ENCODE measurements at regions not wholly inside any gene's neighbourhood (a gene's known extent, or its start where the extent isn't known, plus 50 kb on each side); places are given as distances from the start of the nearest gene placed in this dataset.
"Not testable (repeated sequence)": the region's sequence is repeated elsewhere in the genome, so short reads cannot be mapped to it uniquely, and the experiment has no call there.

DNA sequence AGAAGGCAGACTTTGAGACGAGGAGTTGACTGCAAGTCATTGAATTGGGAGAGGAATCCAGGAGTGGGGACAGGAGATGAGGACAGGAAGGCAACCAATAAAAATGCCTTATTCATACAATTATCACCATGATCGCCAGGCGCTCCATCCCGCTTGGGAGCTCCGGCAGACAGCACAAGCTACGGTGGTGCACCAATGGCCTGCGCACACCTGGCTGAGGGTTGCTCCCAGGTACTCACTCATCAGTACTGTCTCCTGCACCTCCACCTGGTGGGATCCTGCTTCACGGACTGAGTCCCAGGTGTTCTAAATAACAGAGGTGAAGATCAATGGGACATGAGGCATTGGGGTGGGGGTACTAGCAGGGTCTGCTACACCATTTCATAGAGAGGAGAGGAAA is 160.0 kb upstream of the TNRC6C start:
- DNase-seq (ENCODE audit: low read depth in 2 of 3, low spot score in 1 of 3): no peak

DNA sequence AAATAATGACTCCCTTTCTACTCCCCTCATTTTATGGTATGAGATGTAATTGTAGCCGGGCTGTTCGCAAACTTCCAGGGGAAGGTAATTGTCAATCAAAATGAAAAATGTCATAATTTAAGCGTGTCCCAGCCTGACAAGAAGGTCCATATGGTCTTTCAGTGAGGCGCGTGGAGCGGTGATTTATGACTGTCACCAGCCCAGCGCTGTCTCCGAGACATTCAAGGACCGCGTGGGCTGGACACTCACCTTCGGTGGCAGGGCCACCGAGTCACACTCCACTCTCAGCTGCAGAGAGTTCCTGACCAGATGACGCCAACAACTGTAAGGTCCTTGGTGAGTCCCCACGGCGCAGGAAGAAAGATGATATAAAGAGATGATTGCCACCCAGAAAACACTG is 157.7 kb upstream of the TNRC6C start:
- no peak for DNase-seq (ENCODE audit: low read depth in 2 of 3, low spot score in 1 of 3)

DNA sequence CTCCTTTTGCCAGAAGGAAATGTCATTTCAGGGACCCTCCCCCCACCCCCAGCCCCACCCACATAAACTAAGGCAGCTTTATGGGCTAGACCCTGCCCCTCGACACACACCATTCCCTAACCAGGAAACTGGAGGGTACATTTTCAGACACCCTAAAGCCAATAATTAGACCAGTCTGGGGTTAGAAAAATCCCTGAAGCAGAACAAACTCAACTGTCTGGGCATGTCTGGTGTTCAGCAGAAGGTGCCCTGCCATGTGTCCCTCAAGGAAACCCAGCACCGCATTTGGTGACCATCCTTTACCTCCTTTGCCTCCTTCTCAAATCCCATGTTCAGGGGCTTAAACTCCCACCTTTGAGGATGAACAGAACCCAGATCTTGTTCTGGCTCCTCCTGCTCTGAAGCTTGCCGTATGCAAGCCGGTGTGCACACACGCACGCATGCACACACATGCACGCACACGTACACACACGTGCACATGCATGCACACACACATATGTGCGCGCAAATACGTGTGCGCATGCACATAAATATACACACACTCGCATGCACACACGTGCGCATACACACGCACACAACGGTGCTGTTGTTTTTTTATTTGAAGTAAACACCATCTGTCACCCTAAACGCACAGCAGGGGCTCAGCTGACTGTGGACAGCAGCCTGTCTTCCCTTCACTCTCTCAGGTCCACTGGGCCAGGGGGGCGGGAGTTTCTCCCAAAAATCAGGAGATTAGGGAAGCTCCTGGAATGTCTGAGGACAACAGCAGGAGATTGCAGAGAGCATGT is 156.8 kb upstream of the TNRC6C start:
- no peak for DNase-seq (ENCODE audit: low read depth in 2 of 3, low spot score in 1 of 3)

DNA sequence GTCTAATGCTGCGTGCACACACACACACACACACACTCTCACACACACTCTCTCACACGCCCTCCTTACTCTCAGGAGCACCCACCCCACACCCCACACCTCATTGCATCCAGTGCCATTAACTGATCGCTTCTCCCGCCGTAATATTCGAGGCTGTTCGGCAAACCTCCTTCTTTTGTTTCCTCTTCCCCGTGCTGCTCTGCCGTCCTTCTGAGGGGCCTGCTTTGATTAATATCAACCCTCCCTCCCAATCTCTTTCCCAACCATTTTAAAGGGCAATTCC is 156.2 kb upstream of the TNRC6C start:
- no peak for DNase-seq (ENCODE audit: low read depth in 2 of 3, low spot score in 1 of 3)

DNA sequence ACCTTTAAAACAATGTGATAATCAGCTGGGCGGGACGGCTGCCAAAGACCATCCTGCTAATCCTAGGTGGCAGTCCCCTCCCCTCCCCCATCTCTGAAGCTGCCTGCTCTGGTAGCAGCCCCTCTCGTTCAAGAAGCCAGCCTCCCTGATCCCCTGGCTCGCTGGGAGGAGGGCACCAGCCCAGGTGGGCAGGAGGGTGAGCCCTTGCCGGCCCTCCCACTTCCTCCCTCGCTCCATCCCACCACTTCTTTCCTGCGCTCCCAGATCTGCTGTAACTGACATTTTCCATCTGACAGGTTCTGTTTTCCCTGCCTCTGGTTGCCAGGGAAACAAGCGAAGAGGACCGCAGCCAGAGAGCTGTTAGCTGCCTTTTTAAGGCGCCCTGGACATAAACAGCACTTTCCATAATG is 155.7 kb upstream of the TNRC6C start:
- no peak for DNase-seq (ENCODE audit: low read depth in 2 of 3, low spot score in 1 of 3)

DNA sequence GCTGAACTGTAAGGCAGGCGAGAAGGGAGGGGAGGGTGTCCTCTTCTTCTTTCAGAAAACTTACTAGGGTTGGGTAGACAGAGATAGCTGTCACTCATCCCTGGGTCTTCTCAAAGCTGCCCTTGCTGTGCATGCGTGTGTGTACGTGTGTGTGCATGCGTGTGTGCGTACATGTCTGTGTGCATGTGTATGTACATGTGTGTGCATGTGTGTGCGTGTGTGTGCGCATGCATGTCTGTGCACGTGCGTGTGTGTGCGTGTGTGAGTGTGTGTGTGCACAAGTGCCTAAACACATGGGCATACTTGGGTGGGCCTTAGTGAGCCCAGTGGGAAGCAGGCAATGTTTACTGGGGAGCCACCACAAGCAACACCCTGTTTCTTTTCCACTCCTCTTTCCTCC is 154.8 kb upstream of the TNRC6C start:
- no peak for DNase-seq (ENCODE audit: low read depth in 2 of 3, low spot score in 1 of 3)

DNA sequence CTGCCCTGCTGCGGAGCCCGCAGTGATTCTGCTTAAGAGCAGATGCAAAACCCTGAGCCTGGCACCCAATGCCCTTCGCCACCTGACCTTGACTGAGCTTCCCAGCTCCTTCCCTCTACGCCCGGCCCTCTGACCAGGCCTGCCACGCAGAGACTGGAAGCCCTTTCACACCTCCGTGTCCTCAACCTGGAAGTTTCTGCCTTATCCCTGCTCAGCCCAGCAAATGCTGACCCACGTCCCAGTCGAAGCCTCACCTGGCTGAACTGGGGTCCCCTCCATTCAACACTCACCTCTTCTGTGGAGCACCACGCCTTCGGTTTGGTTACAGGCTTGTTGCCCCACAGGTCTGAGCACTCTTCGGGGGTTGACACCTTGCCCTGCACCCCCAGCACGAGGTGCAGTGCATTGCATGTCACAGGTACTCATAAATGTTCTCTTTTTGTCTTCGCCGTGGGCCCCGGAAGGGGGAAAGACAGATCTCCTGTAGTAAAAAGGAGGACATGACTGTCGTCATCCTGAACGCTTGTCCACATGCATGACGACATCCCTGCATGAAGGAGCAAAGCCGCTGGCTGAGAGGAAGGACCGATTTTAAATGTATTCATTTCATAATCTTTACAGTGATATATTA is 153.6 kb upstream of the TNRC6C start:
- no peak for DNase-seq (ENCODE audit: low read depth in 2 of 3, low spot score in 1 of 3)

DNA sequence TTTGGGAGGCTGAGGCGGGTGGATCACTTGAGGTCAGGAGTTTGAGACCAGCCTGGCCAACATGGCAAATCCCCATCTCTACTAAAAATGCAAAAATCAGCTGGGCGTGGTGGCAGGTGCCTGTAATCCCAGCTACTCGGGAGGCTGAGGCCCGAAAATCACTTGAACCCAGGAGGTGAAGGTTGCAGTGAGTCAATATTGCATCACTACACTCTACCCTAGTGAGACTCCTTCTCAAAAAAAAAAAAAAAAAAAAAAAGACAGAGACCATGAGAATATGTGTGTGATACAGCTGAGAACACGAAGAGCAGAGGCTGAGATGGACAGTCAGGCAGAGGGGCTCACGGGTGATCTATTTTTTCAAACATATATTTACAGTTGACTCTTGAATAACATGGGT is 152.5 kb upstream of the TNRC6C start:
- DNase-seq (ENCODE audit: low read depth in 2 of 3, low spot score in 1 of 3): not testable (repeated sequence)

DNA sequence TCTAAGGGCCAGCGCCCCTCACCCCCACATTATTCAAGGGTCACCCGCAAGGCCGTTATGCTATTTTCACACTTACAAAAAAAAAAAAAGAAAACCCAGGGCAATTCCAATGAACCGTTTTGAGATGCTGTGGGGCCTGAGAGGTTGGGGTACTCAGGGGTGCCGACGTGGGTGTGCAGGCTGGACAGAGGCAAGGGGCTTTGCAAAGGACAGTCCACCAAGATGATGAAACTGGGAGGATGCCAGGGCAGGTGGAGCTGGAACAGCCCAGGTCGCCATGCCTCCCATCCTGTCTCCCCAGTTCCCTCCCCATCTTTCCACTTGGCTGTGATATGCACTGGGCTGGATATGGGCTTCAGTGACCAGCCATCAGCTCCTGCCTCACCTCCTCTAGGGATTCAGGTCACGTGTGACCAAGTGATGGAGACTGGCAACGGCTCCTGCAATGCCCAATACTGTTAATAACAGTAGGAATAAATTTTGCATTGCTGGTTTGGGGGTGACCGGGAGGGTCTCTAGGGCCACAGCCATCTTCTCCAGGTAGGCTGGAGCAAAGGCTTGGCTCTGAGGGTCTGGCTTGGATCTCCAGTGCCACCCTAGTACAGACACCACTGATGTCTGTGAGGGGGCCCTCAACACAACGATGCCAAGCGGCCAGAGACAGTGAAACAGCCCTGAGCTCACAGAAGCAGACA is 151.3 kb upstream of the TNRC6C start:
- DNase-seq (ENCODE audit: low read depth in 2 of 3, low spot score in 1 of 3): no peak

DNA sequence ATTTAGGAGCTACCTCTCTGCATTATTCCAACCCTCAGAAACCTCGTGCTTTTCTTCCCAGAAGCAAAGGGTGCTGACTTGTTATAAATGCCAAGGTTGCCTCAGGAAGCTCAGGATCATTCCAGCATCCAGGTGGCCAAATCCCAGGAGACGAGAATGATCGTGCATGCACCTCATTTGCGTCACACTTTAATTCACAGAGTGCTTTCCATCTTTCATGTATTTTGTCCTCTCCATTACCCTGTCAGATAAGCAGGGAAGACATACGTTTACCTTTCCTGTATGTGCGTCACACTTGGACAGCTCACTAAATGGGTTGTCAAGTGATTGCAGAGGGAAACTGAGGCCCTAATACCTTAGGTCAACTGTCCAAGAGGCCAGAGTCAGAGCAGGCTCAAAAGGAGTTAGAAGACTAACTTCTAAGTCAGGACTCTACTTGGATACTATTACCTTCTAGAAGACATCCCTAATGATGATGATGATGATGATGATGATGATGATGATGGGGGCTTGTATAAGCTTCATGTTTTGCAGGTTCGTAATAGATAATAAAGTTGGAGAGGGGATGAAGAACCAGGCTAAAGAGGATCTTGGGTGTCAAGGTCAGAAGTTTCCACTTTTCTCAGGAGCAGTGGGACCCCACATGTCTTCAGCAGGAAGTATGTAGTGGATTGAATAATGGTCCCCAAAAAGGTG is 150.6 kb upstream of the TNRC6C start:
- DNase-seq (ENCODE audit: low read depth in 2 of 3, low spot score in 1 of 3): no peak

DNA sequence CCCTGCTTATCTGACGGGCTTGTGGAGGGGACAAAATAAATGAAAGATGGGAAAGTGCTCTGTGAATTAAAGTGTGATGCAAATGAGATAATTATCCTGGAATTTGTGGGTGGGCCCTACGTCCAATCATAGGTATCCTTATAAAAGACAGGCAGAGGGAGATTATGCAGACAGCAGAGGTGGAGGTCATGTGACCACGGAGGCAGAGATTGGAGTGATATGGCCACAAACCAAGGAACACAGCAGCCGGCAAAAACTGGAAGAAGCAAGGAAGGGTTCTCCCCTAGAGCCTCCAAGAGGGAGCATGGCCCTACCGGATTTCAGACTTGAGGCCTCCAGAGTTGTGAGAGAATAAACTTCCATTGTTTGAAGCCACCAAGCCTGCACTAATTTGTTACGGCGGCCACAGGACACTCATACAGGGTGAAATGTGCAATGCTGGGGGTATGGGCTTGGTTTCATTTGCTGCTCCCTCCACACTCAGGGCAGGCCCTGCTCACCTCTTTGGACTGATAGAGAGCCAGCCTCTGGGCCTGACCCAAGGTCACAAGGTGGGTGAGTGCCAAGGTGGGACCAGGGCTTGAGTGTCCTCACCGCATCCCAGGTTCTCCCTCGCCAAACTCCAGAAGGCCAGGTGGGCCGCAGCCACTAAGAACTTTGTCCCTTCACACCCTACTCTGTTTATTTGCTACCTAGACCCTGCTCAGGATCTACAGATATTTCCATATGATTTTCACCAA is 149.6 kb upstream of the TNRC6C start:
- DNase-seq (ENCODE audit: low read depth in 2 of 3, low spot score in 1 of 3): no peak

DNA sequence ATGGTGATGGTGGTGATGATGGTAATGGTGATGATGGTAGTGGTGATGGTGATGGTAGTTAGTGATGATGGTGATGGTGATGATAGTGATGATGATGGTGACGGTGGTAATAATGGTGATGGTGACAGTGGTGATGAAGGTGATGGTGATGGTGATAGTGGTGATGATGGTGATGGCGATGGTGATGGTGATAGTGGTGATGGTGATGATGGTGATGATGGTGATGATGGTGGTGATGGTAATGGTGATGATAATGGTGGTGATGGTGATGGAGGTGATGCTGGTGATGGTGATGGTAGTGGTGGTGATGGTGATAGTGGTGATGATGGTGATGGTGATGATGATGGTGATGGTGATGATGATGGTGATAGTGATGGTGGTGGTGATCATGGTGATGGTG is 148.7 kb upstream of the TNRC6C start:
- no peak for DNase-seq (ENCODE audit: low read depth in 2 of 3, low spot score in 1 of 3)

DNA sequence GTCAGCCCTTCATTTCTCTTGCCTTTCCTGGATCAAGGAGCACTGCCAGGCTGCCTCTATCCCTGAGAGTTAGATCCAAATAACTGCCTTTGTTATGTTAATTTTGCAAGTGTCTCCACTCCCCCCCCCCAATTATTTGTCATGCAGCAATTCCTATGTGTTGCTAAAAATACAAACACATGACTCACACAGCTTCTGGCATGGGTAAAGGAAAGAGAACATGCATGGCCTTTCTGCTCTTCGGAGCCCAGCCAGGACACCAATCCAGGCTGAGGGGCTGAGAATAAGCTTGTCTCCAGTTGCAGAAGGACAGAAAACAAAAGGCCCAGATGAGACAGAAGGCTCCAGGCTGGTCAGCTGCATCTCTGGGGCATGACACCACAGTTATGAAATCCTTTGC is 148.0 kb upstream of the TNRC6C start:
- DNase-seq (ENCODE audit: low read depth in 2 of 3, low spot score in 1 of 3): no peak

DNA sequence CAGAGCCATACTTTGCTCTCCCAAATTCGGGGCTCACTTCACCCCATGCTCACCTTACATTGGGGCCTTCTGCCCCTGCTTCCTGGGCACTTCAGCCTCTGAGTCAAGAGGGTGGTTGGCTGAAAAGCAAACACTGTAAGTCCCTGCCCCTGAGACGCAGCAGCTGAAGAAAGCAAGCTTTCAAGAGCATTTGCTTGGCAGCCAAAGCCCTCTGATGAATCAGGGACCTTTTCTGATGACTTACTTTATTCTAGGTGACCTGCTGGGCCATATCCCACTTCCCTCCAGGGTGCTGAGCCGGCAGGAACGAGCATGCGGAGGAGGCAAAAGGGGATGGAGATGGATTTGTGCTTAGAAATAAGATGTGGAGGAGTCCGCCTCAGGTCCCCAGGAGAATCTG is 147.0 kb upstream of the TNRC6C start:
- no peak for DNase-seq (ENCODE audit: low read depth in 2 of 3, low spot score in 1 of 3)

DNA sequence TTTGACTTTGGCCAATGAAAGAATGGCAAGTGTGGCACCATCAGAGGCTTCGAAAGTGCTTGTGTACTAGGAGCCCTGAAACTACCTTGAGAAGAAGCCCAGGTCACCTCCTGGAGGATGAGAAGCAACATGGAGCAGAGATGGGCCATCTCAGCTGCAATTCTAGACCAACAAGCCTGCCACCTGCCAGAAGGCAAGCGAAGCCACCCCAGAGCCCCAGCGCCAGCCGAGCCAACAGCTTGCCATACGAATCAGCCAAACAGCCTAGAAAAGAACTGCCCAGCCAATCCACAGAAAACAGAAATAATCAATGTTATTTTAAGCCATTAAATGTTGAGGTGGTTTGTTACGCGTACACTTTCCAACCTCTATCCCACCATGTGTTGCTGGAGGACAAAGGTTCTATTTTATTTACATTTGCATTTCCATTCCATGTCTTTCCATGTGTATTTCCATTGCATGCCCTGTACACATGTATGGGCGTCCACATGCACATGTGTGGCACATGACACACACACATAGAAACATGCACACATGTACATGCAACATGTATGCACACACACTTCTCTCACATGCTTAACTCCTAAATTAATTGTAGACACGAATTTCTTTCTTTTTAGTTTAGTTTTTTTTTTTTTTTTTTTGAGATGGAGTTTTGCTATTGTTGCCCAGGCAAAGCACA is 144.3 kb upstream of the TNRC6C start:
- DNase-seq (ENCODE audit: low read depth in 2 of 3, low spot score in 1 of 3): no peak

DNA sequence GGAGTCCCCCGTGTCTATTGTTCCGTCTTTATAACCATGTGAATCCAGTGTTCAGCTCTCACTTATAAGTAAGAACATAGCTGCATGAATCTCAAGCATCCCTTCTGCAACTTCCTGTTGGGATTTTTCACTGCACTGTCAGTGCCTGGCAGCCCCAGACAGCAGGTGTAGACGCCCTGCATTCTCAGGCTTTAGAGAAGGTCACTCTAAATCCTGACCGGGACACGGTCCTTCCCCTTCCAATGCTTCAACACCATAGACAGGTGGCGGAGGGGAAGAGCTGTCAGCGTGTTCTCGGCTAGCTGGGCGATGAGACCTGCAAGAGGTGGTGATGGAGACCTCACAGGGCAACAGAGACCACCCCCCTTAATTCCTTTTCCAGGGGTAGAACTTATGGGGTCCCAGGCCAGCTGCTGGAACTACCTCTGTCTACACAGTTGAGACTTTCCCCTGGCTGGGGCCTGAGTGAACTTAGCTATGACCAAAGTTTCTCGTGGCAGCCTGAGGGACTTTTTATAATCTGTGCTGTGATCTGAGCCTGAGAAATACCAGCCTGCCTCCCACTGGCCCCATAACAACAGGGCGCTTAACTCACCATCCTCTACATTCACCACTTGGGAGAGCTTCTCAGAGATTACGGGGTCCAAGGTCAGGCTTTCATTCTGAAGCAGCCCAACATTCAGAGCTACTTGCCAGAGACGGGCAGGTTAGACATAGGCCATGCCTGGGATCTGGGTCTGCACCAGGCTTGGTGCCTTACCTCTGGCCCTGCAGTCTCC is 143.2 kb upstream of the TNRC6C start:
- DNase-seq (ENCODE audit: low read depth in 2 of 3, low spot score in 1 of 3): no peak

DNA sequence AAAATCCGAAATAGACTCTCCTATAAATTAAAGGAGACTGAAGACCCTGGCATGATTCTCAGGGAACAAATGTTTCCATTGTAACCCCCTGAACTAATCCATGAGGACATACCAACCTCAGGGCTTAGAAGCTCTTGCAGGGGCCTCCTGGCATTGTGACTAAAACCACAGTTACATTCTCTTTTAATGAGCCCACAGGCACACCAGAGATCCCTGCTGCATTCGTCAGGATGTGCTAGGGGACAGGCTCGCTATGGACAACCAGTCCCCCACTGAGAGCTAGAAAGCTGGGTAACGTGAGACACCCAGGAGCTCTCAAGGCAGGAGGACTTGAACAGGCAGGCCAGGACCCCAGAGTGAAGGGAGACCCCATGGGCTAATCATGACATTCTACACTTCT is 140.6 kb upstream of the TNRC6C start:
- no peak for DNase-seq (ENCODE audit: low read depth in 2 of 3, low spot score in 1 of 3)

DNA sequence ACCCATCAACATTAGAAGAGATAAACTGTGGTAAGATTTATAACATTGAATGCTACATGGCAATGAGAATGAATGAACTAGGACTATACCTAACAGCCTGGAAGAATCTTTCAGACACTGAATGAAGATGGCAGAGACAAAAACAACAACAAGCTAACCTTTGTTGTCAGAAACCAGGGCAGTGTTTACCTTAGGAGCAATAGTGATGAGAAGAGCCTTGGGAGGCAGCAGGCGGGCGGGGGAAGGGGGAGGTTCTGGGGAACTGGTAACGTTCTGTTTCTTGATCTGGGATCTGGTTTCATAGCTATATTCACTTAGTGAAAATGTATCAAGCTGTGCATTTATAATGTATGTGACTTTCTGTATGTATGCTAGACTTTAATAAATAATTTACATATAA is 139.0 kb upstream of the TNRC6C start:
- DNase-seq (ENCODE audit: low read depth in 2 of 3, low spot score in 1 of 3): no peak

DNA sequence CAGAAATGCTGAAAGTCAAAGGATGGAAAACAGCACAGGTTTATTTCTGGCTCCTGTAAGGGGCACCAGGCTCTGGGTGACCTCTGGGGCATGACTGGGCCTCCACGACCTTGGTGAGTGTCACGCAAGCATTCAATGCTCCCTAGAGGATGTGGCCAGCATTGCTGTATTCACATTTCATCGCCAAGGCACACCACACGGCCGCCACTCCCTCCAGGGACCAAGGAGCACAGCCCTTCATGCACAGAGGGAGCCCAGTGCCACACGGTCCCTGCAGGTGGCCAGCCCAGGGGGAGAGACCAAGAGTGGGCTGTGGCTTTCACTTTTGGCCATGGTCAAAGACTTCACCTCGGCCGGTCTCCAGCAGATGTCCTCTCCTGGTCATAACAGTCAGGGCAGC is 137.4 kb upstream of the TNRC6C start:
- DNase-seq (ENCODE audit: low read depth in 2 of 3, low spot score in 1 of 3): no peak
